ENCODE measurements at regions not wholly inside any gene's neighbourhood (a gene's known extent, or its start where the extent isn't known, plus 50 kb on each side); places are given as distances from the start of the nearest gene placed in this dataset.

- TF ChIP-seq POLR2AphosphoS5 (IDR thresholded peaks at IDR 0.05): no peak
- no peak for TF ChIP-seq CTCF (IDR thresholded peaks at IDR 0.05)
- no peak for TF ChIP-seq POLR2A (IDR thresholded peaks at IDR 0.05)
- TF ChIP-seq EP300 (IDR thresholded peaks at IDR 0.05): no peak
Observed at GRCh38 chr22:48075604-48076003, 1313.2 kb downstream of the TBC1D22A start.
